A549 (cell line): ENCODE measurements at regions not wholly inside any gene's neighbourhood (a gene's known extent, or its start where the extent isn't known, plus 50 kb on each side); places are given as distances from the start of the nearest gene placed in this dataset.

ENCODE experiments used
- ATAC-seq, 2 experiments: fragments of 200-7000 bp in 1 of 2; fragments of >200 bp in 1 of 2; cut with Nextera tagmentation in 1 of 2; cut with Tn5 transposase in 1 of 2; 3 replicates each; pipeline versions ENCODE4 v1.8.0 to v1.9.1; 2018 to 2020; ENCODE audit warnings: mild to moderate bottlenecking in 1 of 2, moderate library complexity in 1 of 2
- CTCF ChIA-PET: fragments of 300-600 bp; sonication (Branson Sonifier 250); formaldehyde crosslinking; extraction: SDS; loops from one replicate; lab custom pipeline; 2021; ENCODE audit warnings: antibody characterized with exemption, inconsistent platforms; lab: Yijun Ruan, JAX
- POLR2A ChIA-PET: fragments of 350-600 bp; formaldehyde crosslinking; extraction: SDS; loops from one replicate; lab custom pipeline; 2021; ENCODE audit warnings: antibody characterized with exemption, inconsistent platforms; lab: Yijun Ruan, JAX
- DNase-seq, 2 experiments: peaks; one replicate each; pipeline versions ENCODE4 v3.0.0 to v3.0.0-alpha.2; 2011 to 2016; ENCODE audit warnings: low read depth in 1 of 2, low spot score in 1 of 2
- FAIRE-seq: peaks from 2 replicates; lab custom pipeline; 2011; peaks lifted over from hg19 to GRCh38; lab: Jason Lieb, UNC
- H3K27ac ChIP-seq, 2 experiments: fragments of >200 bp; sonication (Bioruptor Twin); formaldehyde crosslinking; 3 replicates each; pipeline ENCODE4 v1.5.1; 2016 to 2017
- H3K4me1 ChIP-seq: fragments of >200 bp; sonication (Bioruptor Twin); formaldehyde crosslinking; 3 replicates; pipeline ENCODE4 v1.6.1; 2016
- H3K4me2 ChIP-seq: fragments of >200 bp; sonication (Bioruptor Twin); formaldehyde crosslinking; 3 replicates; pipeline ENCODE4 v1.6.1; 2016
- H3K4me3 ChIP-seq: fragments of >200 bp; sonication (Bioruptor Twin); formaldehyde crosslinking; 3 replicates; pipeline ENCODE4 v1.5.1; 2016
- H3K9me3 ChIP-seq: fragments of >200 bp; sonication (Bioruptor Twin); formaldehyde crosslinking; 3 replicates; pipeline ENCODE4 v1.6.1; 2016
- CBX2 ChIP-seq: fragments of 200-600 bp; sonication (generic); IDR thresholded peaks from 2 replicates; pipeline ENCODE4 v1.6.1; 2016; ENCODE audit warnings: low read depth, mild to moderate bottlenecking, borderline replicate concordance
- CEBPB ChIP-seq, 2 experiments: fragments of >200 bp in 1 of 2; sonication (Bioruptor Twin) in 1 of 2; formaldehyde crosslinking in 1 of 2; IDR thresholded peaks; 2 replicates each; pipeline ENCODE4 v1.6.1; 2012 to 2016
- CTCF ChIP-seq: fragments of >200 bp; sonication (Bioruptor Twin); formaldehyde crosslinking; IDR thresholded peaks from 3 replicates; pipeline ENCODE4 v1.5.1; 2016
- EHF ChIP-seq: fragments of 250-450 bp; sonication (Bioruptor Pico); IDR thresholded peaks from 2 replicates; pipeline ENCODE4 v1.5.0; 2020; ENCODE audit warnings: mild to moderate bottlenecking
- EHMT2 ChIP-seq: fragments of 200-600 bp; sonication (generic); IDR thresholded peaks from 2 replicates; pipeline ENCODE4 v1.6.1; 2016; ENCODE audit warnings: antibody characterized with exemption, low read depth, mild to moderate bottlenecking, moderate library complexity
- ESRRA ChIP-seq: fragments of 150-350 bp; IDR thresholded peaks from 2 replicates; pipeline ENCODE4 v1.6.1; 2014; ENCODE audit warnings: mild to moderate bottlenecking, low read length, borderline replicate concordance
- FOSB ChIP-seq: fragments of 250-450 bp; sonication (Bioruptor Pico); IDR thresholded peaks from 2 replicates; pipeline ENCODE4 v1.5.0; 2020; ENCODE audit warnings: mild to moderate bottlenecking, moderate library complexity
- FOSL2 ChIP-seq, 2 experiments: fragments of 450-650 bp in 1 of 2; fragments of >200 bp in 1 of 2; sonication (Bioruptor Twin) in 1 of 2; formaldehyde crosslinking; IDR thresholded peaks; 2 replicates each; pipeline versions ENCODE4 v1.5.0 to v1.6.1; 2016 to 2020; ENCODE audit warnings: mild to moderate bottlenecking in 1 of 2, moderate library complexity in 1 of 2
- FOXS1 ChIP-seq: fragments of 250-450 bp; sonication (Bioruptor Pico); IDR thresholded peaks from 2 replicates; pipeline ENCODE4 v1.5.0; 2020; ENCODE audit warnings: mild to moderate bottlenecking, moderate library complexity
- GATA3 ChIP-seq: IDR thresholded peaks from 2 replicates; pipeline ENCODE4 v1.6.1; 2012; ENCODE audit warnings: borderline replicate concordance
- HEYL ChIP-seq: fragments of 250-450 bp; sonication (Bioruptor Pico); IDR thresholded peaks from 2 replicates; pipeline ENCODE4 v1.8.0; 2021; ENCODE audit warnings: mild to moderate bottlenecking, moderate library complexity
- HOXB13 ChIP-seq: fragments of 250-450 bp; sonication (Bioruptor Pico); IDR thresholded peaks from 2 replicates; pipeline ENCODE4 v1.5.0; 2020; ENCODE audit warnings: low read depth, mild to moderate bottlenecking, moderate library complexity
- JUN ChIP-seq, 2 experiments: fragments of >200 bp; sonication (Bioruptor Twin); formaldehyde crosslinking; IDR thresholded peaks; 2 replicates in 1 of 2; 3 replicates in 1 of 2; pipeline ENCODE4 v1.6.1; 2016 to 2017
- JUNB ChIP-seq: fragments of >200 bp; sonication (Bioruptor Twin); formaldehyde crosslinking; IDR thresholded peaks from 2 replicates; pipeline ENCODE4 v1.6.1; 2016
- MYC ChIP-seq: IDR thresholded peaks from 2 replicates; pipeline ENCODE4 v1.6.1; 2012; ENCODE audit warnings: mild to moderate bottlenecking, inconsistent platforms, low read length, improper control_type of control experiment, borderline replicate concordance
- NFE2L2 ChIP-seq: fragments of 150-350 bp; conservative IDR thresholded peaks from 2 replicates; pipeline ENCODE4 v1.6.1; 2014; ENCODE audit warnings: low read length
- NR3C1 ChIP-seq: fragments of >200 bp; sonication (Bioruptor Twin); formaldehyde crosslinking; IDR thresholded peaks from 3 replicates; pipeline ENCODE4 v1.6.1; 2017
- PHF8 ChIP-seq: fragments of 200-600 bp; sonication (generic); IDR thresholded peaks from 2 replicates; pipeline ENCODE4 v1.6.1; 2016; ENCODE audit warnings: low read depth, mild to moderate bottlenecking, antibody characterized with exemption, moderate library complexity, borderline replicate concordance
- POLR2A ChIP-seq: IDR thresholded peaks from 2 replicates; pipeline ENCODE4 v1.6.1; 2012; ENCODE audit warnings: mild to moderate bottlenecking, low read length
- POLR2AphosphoS2 ChIP-seq: conservative IDR thresholded peaks from 2 replicates; pipeline ENCODE4 v1.6.1; 2012; ENCODE audit warnings: low read length, improper control_type of control experiment, inconsistent platforms
- RAD21 ChIP-seq, 2 experiments: fragments of >200 bp in 1 of 2; sonication (Bioruptor Twin) in 1 of 2; formaldehyde crosslinking in 1 of 2; IDR thresholded peaks in 1 of 2; conservative IDR thresholded peaks in 1 of 2; 2 replicates in 1 of 2; 3 replicates in 1 of 2; pipeline ENCODE4 v1.6.1; 2012 to 2018; ENCODE audit warnings: inconsistent platforms in 1 of 2
- RARB ChIP-seq: fragments of 250-450 bp; sonication (Bioruptor Pico); IDR thresholded peaks from 2 replicates; pipeline ENCODE4 v1.8.0; 2021; ENCODE audit warnings: mild to moderate bottlenecking, moderate library complexity
- RCOR1 ChIP-seq: fragments of 150-350 bp; IDR thresholded peaks from 2 replicates; pipeline ENCODE4 v1.6.1; 2014; ENCODE audit warnings: antibody characterized with exemption, low read length, low read depth
- RFX5 ChIP-seq: fragments of 450-650 bp; IDR thresholded peaks from 2 replicates; pipeline ENCODE4 v1.7.1; 2014; ENCODE audit warnings: antibody characterized with exemption, mild to moderate bottlenecking, moderate library complexity
- RNF2 ChIP-seq: fragments of 200-600 bp; sonication (generic); IDR thresholded peaks from 2 replicates; pipeline ENCODE4 v1.6.1; 2016; ENCODE audit warnings: low read depth, mild to moderate bottlenecking, antibody characterized with exemption, moderate library complexity, borderline replicate concordance
- SREBF2 ChIP-seq: fragments of 450-650 bp; IDR thresholded peaks from 2 replicates; pipeline ENCODE4 v1.6.1; 2014; ENCODE audit warnings: mild to moderate bottlenecking, moderate library complexity
- TFCP2L1 ChIP-seq: fragments of 250-450 bp; sonication (Bioruptor Pico); IDR thresholded peaks from 2 replicates; pipeline ENCODE4 v1.5.0; 2021; ENCODE audit warnings: mild to moderate bottlenecking
- USF2 ChIP-seq: fragments of 450-650 bp; IDR thresholded peaks from 2 replicates; pipeline ENCODE4 v1.6.1; 2014; ENCODE audit warnings: antibody characterized with exemption
- ZC3H11A ChIP-seq: fragments of 450-650 bp; IDR thresholded peaks from 2 replicates; pipeline ENCODE4 v1.6.1; 2014; ENCODE audit warnings: antibody characterized with exemption, mild to moderate bottlenecking
- ZSCAN20 ChIP-seq: fragments of 250-450 bp; sonication (Bioruptor Pico); IDR thresholded peaks from 2 replicates; pipeline ENCODE4 v1.8.0; 2022; ENCODE audit warnings: mild to moderate bottlenecking, moderate library complexity
- WGBS: methylation state at CpG from one replicate; pipeline ENCODE4 v1.1.6; 2017; ENCODE audit errors: missing lambda C conversion rate; 5-methylcytosine and 5-hydroxymethylcytosine counted together
- TF ChIP-seq, protein P1 (sequence below): fragments of 200-600 bp; sonication (generic); IDR thresholded peaks from 2 replicates; pipeline ENCODE4 v1.6.1; 2016; ENCODE audit warnings: antibody characterized with exemption, mild to moderate bottlenecking, moderate library complexity
- TF ChIP-seq, protein P2 (sequence below): fragments of >200 bp; sonication (Bioruptor Twin); formaldehyde crosslinking; IDR thresholded peaks from 3 replicates; pipeline ENCODE4 v1.6.1; 2016

- TF ChIP-seq JUN (IDR thresholded peaks at IDR 0.05) (no peak), RFX5 (no peak), EHMT2 (no peak), JUNB (no peak), NR3C1 (no peak)
These were observed 128.4 kb upstream of the AP1S2 start (continued) for GRCh38 chrX:15983034-15983433.

DNA sequence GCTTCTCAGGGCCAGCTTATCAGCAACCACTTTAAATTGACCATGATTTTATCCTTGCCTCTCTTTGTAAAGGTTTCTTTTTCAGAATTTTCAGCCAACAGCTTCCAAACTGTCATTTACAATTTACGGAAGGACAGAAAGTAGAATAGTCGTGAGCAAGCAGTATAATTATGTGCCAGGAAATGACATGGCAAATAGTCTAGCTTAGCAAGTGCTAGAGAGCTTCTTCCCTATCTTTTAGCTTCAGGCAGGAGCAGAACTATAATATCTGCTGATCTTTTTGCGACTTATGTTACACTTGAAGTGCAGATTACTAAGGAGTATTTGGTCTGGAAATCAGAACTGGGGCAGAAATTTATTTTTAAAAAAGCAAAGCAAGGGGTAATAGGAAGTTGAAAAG lies 123.0 kb upstream of the AP1S2 start:
- TF ChIP-seq EHF (CRISPR knock-in tag), result no peak
- no peak for TF ChIP-seq USF2
- no peak for TF ChIP-seq NR3C1
- TF ChIP-seq, protein P1, sequence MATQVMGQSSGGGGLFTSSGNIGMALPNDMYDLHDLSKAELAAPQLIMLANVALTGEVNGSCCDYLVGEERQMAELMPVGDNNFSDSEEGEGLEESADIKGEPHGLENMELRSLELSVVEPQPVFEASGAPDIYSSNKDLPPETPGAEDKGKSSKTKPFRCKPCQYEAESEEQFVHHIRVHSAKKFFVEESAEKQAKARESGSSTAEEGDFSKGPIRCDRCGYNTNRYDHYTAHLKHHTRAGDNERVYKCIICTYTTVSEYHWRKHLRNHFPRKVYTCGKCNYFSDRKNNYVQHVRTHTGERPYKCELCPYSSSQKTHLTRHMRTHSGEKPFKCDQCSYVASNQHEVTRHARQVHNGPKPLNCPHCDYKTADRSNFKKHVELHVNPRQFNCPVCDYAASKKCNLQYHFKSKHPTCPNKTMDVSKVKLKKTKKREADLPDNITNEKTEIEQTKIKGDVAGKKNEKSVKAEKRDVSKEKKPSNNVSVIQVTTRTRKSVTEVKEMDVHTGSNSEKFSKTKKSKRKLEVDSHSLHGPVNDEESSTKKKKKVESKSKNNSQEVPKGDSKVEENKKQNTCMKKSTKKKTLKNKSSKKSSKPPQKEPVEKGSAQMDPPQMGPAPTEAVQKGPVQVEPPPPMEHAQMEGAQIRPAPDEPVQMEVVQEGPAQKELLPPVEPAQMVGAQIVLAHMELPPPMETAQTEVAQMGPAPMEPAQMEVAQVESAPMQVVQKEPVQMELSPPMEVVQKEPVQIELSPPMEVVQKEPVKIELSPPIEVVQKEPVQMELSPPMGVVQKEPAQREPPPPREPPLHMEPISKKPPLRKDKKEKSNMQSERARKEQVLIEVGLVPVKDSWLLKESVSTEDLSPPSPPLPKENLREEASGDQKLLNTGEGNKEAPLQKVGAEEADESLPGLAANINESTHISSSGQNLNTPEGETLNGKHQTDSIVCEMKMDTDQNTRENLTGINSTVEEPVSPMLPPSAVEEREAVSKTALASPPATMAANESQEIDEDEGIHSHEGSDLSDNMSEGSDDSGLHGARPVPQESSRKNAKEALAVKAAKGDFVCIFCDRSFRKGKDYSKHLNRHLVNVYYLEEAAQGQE, result no peak
- no peak for TF ChIP-seq GATA3
- no peak for TF ChIP-seq PHF8
- TF ChIP-seq CEBPB (IDR thresholded peaks at IDR 0.05), result no peak
- no peak for TF ChIP-seq ZSCAN20 (CRISPR knock-in tag)
- TF ChIP-seq HEYL, result no peak
- no peak for TF ChIP-seq NFE2L2
- TF ChIP-seq, protein P2, sequence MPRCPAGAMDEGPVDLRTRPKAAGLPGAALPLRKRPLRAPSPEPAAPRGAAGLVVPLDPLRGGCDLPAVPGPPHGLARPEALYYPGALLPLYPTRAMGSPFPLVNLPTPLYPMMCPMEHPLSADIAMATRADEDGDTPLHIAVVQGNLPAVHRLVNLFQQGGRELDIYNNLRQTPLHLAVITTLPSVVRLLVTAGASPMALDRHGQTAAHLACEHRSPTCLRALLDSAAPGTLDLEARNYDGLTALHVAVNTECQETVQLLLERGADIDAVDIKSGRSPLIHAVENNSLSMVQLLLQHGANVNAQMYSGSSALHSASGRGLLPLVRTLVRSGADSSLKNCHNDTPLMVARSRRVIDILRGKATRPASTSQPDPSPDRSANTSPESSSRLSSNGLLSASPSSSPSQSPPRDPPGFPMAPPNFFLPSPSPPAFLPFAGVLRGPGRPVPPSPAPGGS, result no peak
- no peak for TF ChIP-seq SREBF2
- TF ChIP-seq FOXS1 (CRISPR knock-in tag), result no peak
- no peak for TF ChIP-seq POLR2AphosphoS2
- no peak for TF ChIP-seq TFCP2L1 (CRISPR knock-in tag)
- no peak for TF ChIP-seq ESRRA

DNA sequence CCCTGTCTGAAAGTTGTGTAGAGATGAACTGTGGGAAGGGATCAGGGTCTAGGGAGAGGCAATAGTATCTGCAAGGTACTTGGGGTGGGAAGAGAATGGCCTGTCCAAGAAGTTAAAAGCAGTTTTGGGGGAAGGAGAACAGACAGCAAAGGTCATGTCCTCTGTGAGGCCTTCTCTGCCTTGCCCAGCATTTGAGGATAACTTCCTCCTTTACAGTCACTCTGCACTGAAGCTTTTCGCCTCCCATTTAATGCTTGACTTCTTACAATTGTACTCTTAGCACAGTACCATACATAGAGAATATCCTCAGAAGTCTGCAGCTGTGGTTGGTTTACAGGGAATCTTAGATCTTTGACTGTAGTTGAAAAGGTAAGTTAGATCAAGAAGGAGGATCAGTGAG lies 121.8 kb upstream of the AP1S2 start:
- ChIA-PET CTCF (interaction anchor here (1.3 kb wide), 1 partner anchor 147 kb away, joined by 4 read pairs; the partner anchor contains the start of gene GRPR), POLR2A (no interaction called here)
- H3K4me3 ChIP-seq, result no peak overlapping the region
- WGBS, result 83% methylated on average over 1 of the region's 1 CpG
- FAIRE-seq (no peak), ATAC-seq (no peak), DNase-seq (no peak)
- H3K4me2 ChIP-seq, result no peak overlapping the region
- H3K27ac ChIP-seq, result no peak overlapping the region
- H3K4me1 ChIP-seq, result no peaks in the 10 kb centered on the region
- no peaks in the 10 kb centered on the region for H3K9me3 ChIP-seq
- TF ChIP-seq RNF2, result no peak
- no peak for TF ChIP-seq HOXB13 (CRISPR knock-in tag)
- no peak for TF ChIP-seq FOSL2 (IDR thresholded peaks at IDR 0.05)
- no peak for TF ChIP-seq FOSL2 (CRISPR knock-in tag; IDR thresholded peaks at IDR 0.05)
- TF ChIP-seq NFE2L2, result no peak
- no peak for TF ChIP-seq RCOR1
- TF ChIP-seq POLR2A, result no peak
- TF ChIP-seq CBX2, result no peak
- TF ChIP-seq CTCF, result no peak
- TF ChIP-seq ESRRA, result no peak
- TF ChIP-seq TFCP2L1 (CRISPR knock-in tag), result no peak
- TF ChIP-seq CEBPB (IDR thresholded peaks at IDR 0.05), result no peak
- TF ChIP-seq FOSB (CRISPR knock-in tag), result no peak
- TF ChIP-seq MYC, result no peak
- TF ChIP-seq ZC3H11A, result no peak
- no peak for TF ChIP-seq RARB (CRISPR knock-in tag)
- TF ChIP-seq RAD21 (conservative IDR thresholded peaks at IDR 0.05 in 1 of 2, IDR thresholded peaks at IDR 0.05 in 1 of 2), result no peak

More for the DNA sequence above, 123.0 kb upstream of the AP1S2 start:
- H3K4me2 ChIP-seq, result no peak overlapping the region
- H3K4me3 ChIP-seq, result no peak overlapping the region
- DNase-seq (no peak), FAIRE-seq (no peak), ATAC-seq (no peak)
- no peaks in the 10 kb centered on the region for H3K9me3 ChIP-seq
- ChIA-PET CTCF (interaction anchor here (1.3 kb wide), 1 partner anchor 146 kb away, joined by 4 read pairs; the partner anchor contains the start of gene GRPR), POLR2A (no interaction called here)
- WGBS, result 75% methylated on average over 3 of the region's 3 CpGs
- no peak overlapping the region for H3K27ac ChIP-seq
- no peaks in the 10 kb centered on the region for H3K4me1 ChIP-seq
